Effector memory CD4-positive, alpha-beta T cell (primary cell): ENCODE measurements at regions not wholly inside any gene's neighbourhood (a gene's known extent, or its start where the extent isn't known, plus 50 kb on each side); places are given as distances from the start of the nearest gene placed in this dataset.
"Not testable (repeated sequence)": the region's sequence is repeated elsewhere in the genome, so short reads cannot be mapped to it uniquely, and the experiment has no call there.

Experiments used
- DNase-seq, 3 donors: peaks; one replicate each; pipeline ENCODE4 v3.0.0-alpha.2; 2020
- H3K27ac ChIP-seq: 2 replicates; pipeline ENCODE4 v1.7.0; 2013; ENCODE audit warnings: mild to moderate bottlenecking, low read length, moderate library complexity; ENCODE audit not compliant: insufficient read depth, poor library complexity, severe bottlenecking
- H3K27me3 ChIP-seq: replicated peaks from 2 replicates; pipeline ENCODE4 v1.7.0; 2013; ENCODE audit warnings: mild to moderate bottlenecking, low read length; ENCODE audit not compliant: insufficient read depth, control insufficient read depth, poor library complexity, severe bottlenecking
- H3K36me3 ChIP-seq: 2 replicates; pipeline ENCODE4 v1.7.0; 2013; ENCODE audit warnings: mild to moderate bottlenecking, low read length, moderate library complexity; ENCODE audit not compliant: control insufficient read depth, insufficient read depth
- H3K4me1 ChIP-seq: 2 replicates; pipeline ENCODE4 v1.7.0; 2013; ENCODE audit warnings: low read length, mild to moderate bottlenecking; ENCODE audit not compliant: control insufficient read depth, insufficient read depth, poor library complexity, severe bottlenecking
- H3K4me3 ChIP-seq: 2 replicates; pipeline ENCODE4 v1.7.0; 2013; ENCODE audit warnings: low read length, low read depth, mild to moderate bottlenecking; ENCODE audit not compliant: insufficient read depth, poor library complexity, severe bottlenecking
- H3K9me3 ChIP-seq: 2 replicates; pipeline ENCODE4 v1.7.0; 2013; ENCODE audit warnings: mild to moderate bottlenecking, low read length, moderate library complexity; ENCODE audit not compliant: control insufficient read depth

DNA sequence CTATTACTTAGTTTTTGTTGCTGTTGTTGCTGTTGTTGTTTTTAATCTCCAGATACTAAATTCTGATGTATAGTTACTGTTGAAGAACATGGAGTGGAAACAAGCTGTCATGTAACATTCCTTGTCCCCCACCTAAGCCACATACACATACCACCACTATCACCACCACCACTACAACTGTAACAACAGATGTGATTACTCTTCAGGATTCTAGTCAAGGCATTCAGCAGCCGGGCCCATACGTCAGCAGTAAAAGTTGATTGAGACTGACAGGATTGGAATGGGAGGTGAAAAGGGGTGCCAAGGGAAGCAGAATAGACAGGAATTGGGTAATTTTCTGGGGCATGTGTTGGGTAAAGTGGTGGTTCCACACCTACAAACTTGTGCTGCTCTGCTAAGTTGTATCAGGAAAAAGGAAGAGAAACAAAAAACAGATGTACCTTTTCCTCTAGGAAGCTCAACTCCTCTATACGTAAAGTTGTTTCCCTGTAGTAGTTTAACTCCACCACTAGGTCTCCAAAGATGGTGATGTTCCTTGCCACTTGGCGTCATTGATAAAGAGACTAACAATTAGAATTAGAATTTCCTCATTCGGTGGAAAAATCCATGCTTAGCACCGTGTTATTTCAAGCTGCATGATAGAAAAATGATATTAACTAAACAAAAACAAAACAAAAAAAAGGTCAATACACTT, 138.6 kb downstream of the ARRDC3 start:
- Histone ChIP-seq H3K27me3 (no peaks in the 10 kb centered on the region), H3K27ac (no peak overlapping the region), H3K4me3 (no peak overlapping the region), H3K36me3 (no peaks in the 10 kb centered on the region), H3K9me3 (no peaks in the 10 kb centered on the region), H3K4me1 (no peaks in the 10 kb centered on the region)
- DNase-seq: no peak

DNA sequence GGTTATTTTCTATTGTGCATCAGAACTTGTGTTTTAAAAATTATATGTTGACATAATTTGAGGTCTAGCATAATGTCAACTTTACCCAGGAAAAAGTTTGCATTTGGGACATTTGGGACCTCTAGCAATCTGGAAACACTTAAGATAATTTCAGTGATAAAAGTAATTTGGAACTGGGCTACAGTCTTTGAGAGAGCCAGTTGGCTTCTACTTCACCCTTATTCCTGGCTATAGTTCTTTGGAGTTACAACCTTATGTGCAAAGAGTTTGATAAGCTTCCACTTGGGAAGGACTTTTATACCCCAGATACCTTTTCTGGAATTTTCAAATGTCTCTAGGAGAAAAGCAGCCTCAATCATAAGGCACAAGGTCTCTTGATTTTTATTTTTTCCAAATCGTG, 139.3 kb downstream of the ARRDC3 start:
- Histone ChIP-seq H3K4me3 (no peak overlapping the region), H3K27me3 (no peaks in the 10 kb centered on the region), H3K36me3 (no peaks in the 10 kb centered on the region), H3K4me1 (no peaks in the 10 kb centered on the region), H3K9me3 (no peaks in the 10 kb centered on the region), H3K27ac (no peak overlapping the region)
- DNase-seq: no peak

- Histone ChIP-seq H3K9me3 (no peaks in the 10 kb centered on the region), H3K4me3 (no peak overlapping the region), H3K27me3 (no peaks in the 10 kb centered on the region), H3K4me1 (no peaks in the 10 kb centered on the region), H3K36me3 (no peaks in the 10 kb centered on the region), H3K27ac (no peak overlapping the region)
- DNase-seq: no peak
These were observed 139.8 kb downstream of the ARRDC3 start for GRCh38 chr5:91243286-91243685.

GRCh38 chr5:91241460-91241859, 141.7 kb downstream of the ARRDC3 start:
- not testable (repeated sequence) for H3K4me1 ChIP-seq, H3K36me3 ChIP-seq, H3K27me3 ChIP-seq, H3K27ac ChIP-seq, H3K4me3 ChIP-seq, DNase-seq, H3K9me3 ChIP-seq

DNA sequence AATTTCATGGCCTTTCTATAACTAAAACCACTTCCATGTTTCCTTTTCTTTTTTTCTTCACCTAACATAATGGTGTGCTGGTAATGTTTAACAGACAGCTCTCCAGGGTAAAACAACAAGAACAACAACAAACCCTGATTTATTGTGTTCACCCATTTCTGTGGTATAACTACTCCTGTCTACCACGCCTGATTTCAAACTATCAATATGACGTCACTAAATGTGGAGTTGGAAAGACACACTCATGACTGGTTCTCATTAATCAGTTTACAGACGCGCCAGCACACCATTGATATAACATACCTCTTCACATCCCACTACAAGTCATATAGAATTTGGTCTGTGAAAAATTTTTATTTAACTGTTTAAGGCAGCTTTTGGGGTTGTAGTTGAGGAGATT, 142.9 kb downstream of the ARRDC3 start:
- H3K4me1 ChIP-seq: no peaks in the 10 kb centered on the region
- DNase-seq: no peak
- H3K27ac ChIP-seq: no peak overlapping the region
- H3K4me3 ChIP-seq: no peak overlapping the region
- H3K27me3 ChIP-seq: no peaks in the 10 kb centered on the region
- no peaks in the 10 kb centered on the region for H3K36me3 ChIP-seq
- H3K9me3 ChIP-seq: no peaks in the 10 kb centered on the region

DNA sequence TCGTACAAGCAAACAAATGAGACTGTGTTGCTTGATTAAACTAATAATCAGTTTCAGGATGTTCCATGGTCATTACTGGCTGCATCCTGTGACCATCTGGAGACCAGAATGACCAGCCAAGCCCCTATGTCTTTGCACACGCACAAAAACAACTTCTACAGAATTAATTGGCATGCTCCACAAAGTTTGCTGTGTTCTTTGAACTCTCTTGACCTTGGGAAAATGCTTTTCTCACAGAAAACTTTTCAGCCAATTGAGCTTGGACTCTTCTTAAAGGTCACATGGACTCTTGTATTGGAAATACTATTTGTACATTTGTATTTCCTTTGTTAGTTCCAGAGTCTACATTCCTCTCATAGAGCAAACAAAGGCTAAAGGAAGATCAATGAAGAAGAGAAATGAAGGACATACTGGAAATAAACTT, 147.8 kb downstream of the ARRDC3 start:
- Histone ChIP-seq H3K27ac (no peak overlapping the region), H3K36me3 (no peaks in the 10 kb centered on the region), H3K4me3 (no peak overlapping the region), H3K27me3 (no peaks in the 10 kb centered on the region), H3K9me3 (no peaks in the 10 kb centered on the region), H3K4me1 (no peaks in the 10 kb centered on the region)
- no peak for DNase-seq

GRCh38 chr5:91232523-91232922, 150.6 kb downstream of the ARRDC3 start:
- Histone ChIP-seq H3K27me3 (no peaks in the 10 kb centered on the region), H3K36me3 (no peaks in the 10 kb centered on the region), H3K9me3 (no peaks in the 10 kb centered on the region), H3K4me1 (no peaks in the 10 kb centered on the region), H3K4me3 (no peak overlapping the region), H3K27ac (no peak overlapping the region)
- DNase-seq: no peak

- H3K27ac ChIP-seq: no peak overlapping the region
- no peak for DNase-seq
- no peaks in the 10 kb centered on the region for H3K4me1 ChIP-seq
- no peak overlapping the region for H3K4me3 ChIP-seq
- H3K27me3 ChIP-seq: no peaks in the 10 kb centered on the region
- H3K36me3 ChIP-seq: no peaks in the 10 kb centered on the region
- H3K9me3 ChIP-seq: no peaks in the 10 kb centered on the region
These were observed 153.9 kb downstream of the ARRDC3 start for GRCh38 chr5:91229031-91229727.

- Histone ChIP-seq H3K4me3 (no peak overlapping the region), H3K36me3 (no peaks in the 10 kb centered on the region), H3K4me1 (no peaks in the 10 kb centered on the region), H3K9me3 (no peaks in the 10 kb centered on the region), H3K27me3 (no peaks in the 10 kb centered on the region), H3K27ac (no peak overlapping the region)
- no peak for DNase-seq
These were observed 154.9 kb downstream of the ARRDC3 start for GRCh38 chr5:91228188-91228587.

DNA sequence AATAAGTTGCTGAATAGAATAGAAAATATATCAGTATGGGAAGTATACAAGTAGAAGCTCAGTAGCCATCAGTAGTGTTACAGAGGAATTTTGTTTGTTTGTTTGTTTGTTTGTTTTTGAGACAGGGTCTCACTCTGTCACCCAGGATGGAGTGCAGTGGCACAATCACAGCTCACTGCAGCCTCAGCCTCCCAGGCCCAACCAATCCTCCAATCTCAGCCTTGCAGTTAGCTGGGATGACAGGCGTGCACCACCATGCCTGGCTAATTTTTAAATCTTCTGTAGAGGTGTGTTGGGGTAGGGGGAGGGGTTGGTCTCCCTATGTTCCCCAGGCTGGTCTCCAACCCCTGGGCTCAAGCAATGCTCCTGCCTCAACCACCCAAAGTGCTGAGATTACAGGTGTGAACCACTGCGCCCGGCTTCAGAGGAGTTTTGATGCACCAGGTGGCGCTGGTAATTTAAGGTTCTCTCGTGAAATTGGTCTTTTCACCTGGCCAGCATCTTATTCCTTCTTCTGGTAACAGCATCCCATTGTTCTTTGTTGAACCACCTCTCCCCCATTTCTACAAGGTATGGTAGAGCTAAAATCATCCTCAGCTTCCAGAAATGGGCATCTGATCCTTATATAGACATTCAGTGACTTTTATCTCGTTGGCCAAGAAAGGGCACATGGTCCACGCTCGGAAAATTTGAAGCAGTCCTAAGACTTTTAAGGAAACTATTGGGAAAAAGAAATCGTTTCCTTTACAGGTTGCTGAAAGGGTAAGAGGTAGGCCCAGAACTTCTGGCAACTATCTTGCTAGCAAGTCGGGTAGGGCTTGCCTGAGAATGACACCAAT, 157.1 kb downstream of the ARRDC3 start:
- Histone ChIP-seq H3K27me3 (no peaks in the 10 kb centered on the region), H3K9me3 (no peaks in the 10 kb centered on the region), H3K4me3 (no peak overlapping the region), H3K27ac (no peak overlapping the region), H3K4me1 (no peaks in the 10 kb centered on the region), H3K36me3 (no peaks in the 10 kb centered on the region)
- peak; percentile 34 to 45 (median 35) for DNase-seq
